HG02840 (cell line): ENCODE measurements at regions not wholly inside any gene's neighbourhood (a gene's known extent, or its start where the extent isn't known, plus 50 kb on each side); places are given as distances from the start of the nearest gene placed in this dataset.

Experiments used
- ATAC-seq: cut with Tn5 transposase; IDR thresholded peaks from one replicate; pipeline ENCODE4 v1.9.1; 2021; ENCODE audit warnings: mild to moderate bottlenecking, moderate library complexity, moderate number of reproducible peaks; ENCODE audit not compliant: unreplicated experiment, low FRiP score

GRCh38 chr4:115315182-115315581, 201.8 kb upstream of the NDST4 start:
- no peak for ATAC-seq

DNA sequence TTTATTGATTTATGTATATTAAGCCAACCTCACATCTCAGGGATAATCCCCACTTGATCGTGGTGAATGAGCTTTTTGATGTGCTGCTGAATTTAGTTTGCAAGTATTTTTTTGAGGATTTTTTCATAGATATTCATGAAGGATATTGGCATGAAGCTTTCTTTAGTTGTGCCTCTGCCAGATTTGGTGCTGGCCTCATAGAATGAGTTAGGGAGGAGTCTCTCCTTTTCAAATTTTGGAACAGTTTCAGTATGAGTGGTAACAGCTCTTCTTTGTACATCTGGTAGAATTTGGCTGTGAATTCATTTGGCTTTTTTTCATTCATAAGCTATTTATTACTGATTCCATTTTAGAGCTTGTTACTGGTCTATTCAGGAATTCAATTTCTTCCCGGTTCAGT, 197.2 kb upstream of the NDST4 start:
- ATAC-seq, result no peak

GRCh38 chr4:115294717-115295116, 181.3 kb upstream of the NDST4 start:
- ATAC-seq, result no peak

GRCh38 chr4:115293093-115293462, 179.7 kb upstream of the NDST4 start:
- ATAC-seq, result no peak

- ATAC-seq, result peak; percentile 63
Measured at GRCh38 chr4:115292320-115293092, 179.1 kb upstream of the NDST4 start.

- no peak for ATAC-seq
Measured at GRCh38 chr4:115287426-115287825, 174.0 kb upstream of the NDST4 start.

DNA sequence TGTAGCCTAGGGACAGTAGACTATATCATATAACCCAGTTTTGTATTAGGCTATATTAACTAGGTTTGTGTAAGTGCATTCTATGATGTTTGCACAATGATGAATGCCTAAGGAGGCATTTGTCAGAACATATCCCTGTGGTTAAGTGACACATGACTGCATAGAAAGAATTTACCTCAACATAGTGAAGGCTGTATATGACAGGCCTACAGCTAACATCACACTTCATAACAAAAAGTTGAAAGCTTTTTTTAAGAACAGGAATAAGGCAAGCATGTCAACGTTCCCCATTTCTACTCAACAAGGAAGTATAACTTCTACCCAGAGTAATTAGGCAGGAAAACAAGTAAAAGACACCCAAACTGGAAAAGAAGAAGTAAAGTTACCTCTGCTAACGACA, 165.9 kb upstream of the NDST4 start:
- no peak for ATAC-seq

GRCh38 chr4:115278830-115279229, 165.4 kb upstream of the NDST4 start:
- no peak for ATAC-seq

GRCh38 chr4:115275615-115276014, 162.2 kb upstream of the NDST4 start:
- ATAC-seq, result no peak

GRCh38 chr4:115274545-115274944, 161.1 kb upstream of the NDST4 start:
- ATAC-seq, result no peak

- ATAC-seq, result no peak
Measured at GRCh38 chr4:115272594-115272993, 159.2 kb upstream of the NDST4 start.

DNA sequence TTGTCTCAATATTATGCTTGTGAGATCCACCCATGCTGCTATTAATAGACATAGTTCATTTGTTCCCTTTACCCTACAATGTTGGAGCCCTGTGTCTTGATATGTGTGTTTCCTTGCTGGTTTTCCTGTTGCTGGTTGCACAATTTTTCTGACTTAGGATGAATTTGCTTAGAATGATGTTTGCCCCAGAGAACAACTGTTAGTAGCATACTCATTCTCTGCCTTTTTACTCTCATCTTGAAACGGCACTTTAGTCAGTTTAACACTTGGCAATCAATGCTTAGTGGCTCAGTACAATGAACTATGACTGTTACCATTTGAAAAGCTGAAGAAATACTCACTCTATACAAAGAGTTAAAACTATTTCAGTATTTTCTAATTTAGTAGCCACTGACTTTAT, 158.8 kb upstream of the NDST4 start:
- peak; percentile 58 for ATAC-seq

DNA sequence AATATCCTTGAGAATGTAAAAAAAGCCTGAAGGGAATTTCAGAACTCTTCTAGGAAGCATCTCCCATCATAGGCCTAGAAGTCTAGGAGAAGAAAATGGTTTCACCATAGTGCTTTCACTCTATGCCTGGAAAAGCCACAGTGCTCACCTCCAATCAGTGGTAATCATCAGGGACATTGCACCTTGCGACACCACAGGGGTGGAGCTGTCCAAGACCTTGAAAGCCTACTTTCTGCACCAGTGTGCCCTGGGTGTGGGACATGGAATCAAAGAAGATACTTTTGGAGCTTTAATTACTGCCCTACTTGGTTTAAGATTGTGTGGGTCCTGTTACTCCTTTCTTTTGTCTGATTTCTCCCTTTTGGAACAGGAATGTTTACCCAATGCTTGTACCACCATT, 146.8 kb upstream of the NDST4 start:
- ATAC-seq, result no peak

- ATAC-seq, result no peak
Measured at GRCh38 chr4:115259642-115260041, 146.2 kb upstream of the NDST4 start.

- no peak for ATAC-seq
Measured at GRCh38 chr4:115249808-115250207, 136.4 kb upstream of the NDST4 start.

- ATAC-seq, result no peak
Measured at GRCh38 chr4:115234405-115235093, 121.1 kb upstream of the NDST4 start.

GRCh38 chr4:115233600-115233999, 120.2 kb upstream of the NDST4 start:
- ATAC-seq, result no peak

DNA sequence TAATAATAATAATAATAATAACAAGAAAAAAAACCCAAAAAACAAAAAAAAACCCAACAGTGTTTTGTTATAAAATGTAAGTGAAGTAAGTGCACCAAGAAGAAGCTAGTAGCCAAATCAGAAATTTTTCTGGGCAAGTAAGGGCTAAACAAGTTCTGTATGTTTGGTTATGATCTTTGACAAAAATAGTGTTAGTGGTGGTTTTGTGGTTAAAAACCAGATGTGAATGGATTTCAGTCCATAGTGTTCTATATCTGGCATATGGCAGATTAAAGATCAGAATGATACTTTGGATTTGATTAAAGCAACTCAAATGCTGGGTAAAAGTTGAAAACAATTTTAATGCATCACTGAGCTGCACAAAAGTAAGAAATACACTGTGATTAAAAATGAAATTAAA, 116.5 kb upstream of the NDST4 start:
- no peak for ATAC-seq

- no peak for ATAC-seq
Measured at GRCh38 chr4:115228851-115229250, 115.4 kb upstream of the NDST4 start.

- ATAC-seq, result no peak
Measured at GRCh38 chr4:115222061-115222460, 108.6 kb upstream of the NDST4 start.

DNA sequence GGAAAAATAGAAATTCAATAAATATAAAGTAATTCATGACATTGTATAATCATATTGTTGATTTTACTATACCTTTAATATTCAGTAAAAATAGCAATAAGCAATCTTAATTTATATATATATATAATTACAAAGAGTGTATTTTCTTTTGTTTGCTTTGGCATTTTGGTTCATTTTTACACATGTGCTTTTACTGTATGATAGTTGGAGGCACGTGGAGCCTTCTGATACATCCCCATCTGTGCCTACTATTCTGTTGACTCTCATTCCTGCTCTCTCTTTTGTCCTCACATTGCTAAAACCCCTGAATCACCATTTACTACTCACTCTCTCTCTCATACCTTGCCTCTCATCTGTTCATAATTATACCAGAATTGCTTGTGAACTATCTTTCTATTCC, 106.4 kb upstream of the NDST4 start:
- no peak for ATAC-seq

- no peak for ATAC-seq
Measured at GRCh38 chr4:115219315-115219860, 106.0 kb upstream of the NDST4 start.
